Cardiac septum (tissue), 1 donor: ENCODE measurements at regions not wholly inside any gene's neighbourhood (a gene's known extent, or its start where the extent isn't known, plus 50 kb on each side); places are given as distances from the start of the nearest gene placed in this dataset.
"Not testable (repeated sequence)": the region's sequence is repeated elsewhere in the genome, so short reads cannot be mapped to it uniquely, and the experiment has no call there.

Experiments used
- DNase-seq: peaks from one replicate; pipeline ENCODE4 v3.0.0-alpha.2; 2020; ENCODE audit warnings: low spot score
- intact Hi-C: fragments of 100-400 bp; cut with DNase I; formaldehyde crosslinking; loops from one replicate; pipeline ENCODE4 v1.14.0; 2022
- donor health status: DM: no; HTN: no; CAD: no.

DNA sequence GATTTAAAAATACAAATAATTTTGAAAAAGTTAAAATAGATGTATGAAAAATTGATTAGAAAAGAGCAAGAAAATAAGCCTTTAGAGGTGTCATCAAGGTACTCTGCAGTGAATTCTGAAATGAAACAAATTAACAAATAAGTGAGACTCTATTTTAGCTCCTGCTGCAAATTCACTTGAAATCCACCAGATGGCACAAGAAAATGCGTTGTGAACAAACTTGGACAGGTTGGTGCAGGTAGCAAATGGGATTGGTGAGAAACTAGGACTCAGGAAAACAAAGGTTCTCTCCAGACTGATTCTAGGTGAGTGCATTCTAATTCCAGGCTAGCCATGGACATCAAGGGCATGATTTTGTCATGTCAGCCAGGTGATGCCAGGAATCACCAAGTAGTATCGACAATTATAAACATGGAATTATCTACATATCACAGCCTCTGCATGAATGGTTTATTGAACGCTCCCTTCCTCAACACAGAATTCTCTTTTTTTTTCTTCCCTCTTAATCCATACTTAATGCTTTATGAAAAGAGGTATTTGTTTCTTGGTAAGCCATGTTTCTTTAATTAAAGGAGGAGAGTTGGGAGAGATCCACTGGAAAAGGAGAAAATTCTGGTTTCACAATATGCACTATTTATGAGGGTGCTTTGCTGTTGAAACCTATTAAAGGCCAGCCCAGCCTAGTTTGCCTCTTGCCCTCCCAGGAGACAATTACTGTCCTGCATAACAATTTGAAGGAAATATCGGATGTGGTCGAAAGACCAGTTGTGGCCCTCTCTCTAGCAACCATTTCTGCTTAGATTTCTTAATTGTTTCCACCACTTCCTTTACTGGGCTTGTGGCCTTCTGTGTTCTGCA lies 118.1 kb downstream of the ZNF365 start:
- no peak for DNase-seq
- intact Hi-C loops, result no loop called here

DNA sequence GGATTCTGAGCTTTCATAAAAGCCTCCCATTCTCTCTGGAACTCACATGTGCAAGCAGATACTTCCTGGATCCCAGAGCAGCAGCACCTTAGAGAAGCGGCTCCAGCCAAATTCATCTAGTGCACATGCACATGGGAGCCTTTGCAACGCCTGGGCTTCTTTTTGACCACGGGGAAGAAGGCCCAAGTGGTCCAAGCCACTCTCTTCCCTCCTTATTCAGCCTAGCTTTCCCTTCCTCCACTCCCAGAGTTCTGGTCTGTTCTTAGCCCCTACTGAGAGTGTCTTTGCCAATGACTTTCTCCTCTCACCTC lies 118.7 kb downstream of the ZNF365 start:
- DNase-seq, result no peak
- intact Hi-C loops, result no loop called here

DNA sequence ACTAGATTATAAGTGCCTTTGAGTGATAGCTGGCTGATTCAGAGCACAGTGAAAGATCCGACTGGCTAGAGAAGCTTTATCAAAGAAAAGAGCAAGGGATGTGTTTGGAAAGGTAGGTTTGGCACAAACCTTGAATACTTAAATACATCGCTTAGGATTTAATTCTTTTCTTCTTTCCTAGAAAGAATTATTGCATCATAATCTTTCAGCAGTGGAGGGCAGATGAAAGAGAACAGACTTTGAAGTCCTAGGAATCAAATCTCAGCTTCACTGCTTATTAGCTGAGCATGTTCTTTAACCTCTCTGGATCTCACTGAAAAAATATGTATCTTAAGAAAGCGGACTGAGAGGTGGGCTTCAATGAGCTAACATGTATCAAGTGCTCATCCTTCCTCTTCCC lies 122.8 kb downstream of the ZNF365 start:
- intact Hi-C loops, result no loop called here

DNA sequence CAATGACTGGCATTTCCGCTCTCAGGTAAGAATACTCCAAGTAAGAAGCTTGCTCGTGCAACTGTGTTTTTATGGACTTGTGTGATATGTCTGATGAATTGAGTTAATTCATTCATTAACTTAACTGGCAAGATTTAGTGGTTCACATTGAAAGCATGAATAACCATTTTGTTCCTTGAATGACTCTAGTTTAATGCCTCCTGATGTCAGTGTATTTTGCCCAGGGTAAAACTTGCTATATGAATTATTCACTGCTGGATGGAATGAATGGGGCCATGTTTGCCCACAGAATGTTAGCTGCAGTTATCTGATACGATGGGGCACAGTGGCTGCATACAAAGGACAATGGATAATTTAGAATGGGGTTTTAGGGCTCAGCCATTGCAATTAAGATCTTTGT lies 124.1 kb downstream of the ZNF365 start:
- DNase-seq, result no peak
- intact Hi-C loops, result no loop called here

More for the DNA sequence above, 122.8 kb downstream of the ZNF365 start:
- no peak for DNase-seq

DNA sequence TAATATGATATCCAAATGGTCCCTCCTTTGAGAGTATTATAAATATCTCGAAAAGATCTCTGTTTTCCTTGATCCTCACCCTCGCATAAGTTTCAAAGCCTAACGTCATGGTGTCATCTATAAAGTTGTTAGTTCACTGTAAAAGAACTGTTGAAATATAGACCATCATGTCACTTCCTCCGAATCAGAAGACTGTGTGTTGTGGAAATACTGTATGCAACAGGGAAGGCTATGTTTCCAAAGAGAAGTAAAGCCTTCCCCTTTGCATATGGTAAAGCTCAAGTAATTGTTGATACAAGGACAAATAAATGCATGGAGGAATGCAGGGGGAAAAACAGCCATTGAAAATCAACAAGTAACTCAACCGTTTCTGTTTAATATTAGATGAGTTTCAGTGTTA lies 125.9 kb downstream of the ZNF365 start:
- intact Hi-C loops, result not testable (repeated sequence)

DNA sequence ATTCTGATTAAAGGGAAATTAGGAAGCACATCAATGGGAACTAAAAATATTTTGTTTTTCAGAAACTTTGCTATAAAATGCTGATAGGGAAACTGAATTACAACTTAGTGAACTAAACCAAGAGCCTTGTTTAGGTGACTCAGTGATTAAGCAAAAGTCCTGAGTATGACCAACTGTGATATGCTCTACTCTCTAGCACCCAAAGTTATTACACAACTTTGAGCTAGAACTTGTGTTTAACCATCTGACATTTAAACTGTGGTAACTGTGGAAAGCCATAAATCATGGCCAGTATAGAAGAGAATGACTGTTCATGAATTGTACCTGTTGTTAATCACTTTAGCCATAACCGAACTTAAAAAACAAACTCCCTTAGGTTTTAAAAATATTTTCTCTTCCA lies 127.4 kb downstream of the ZNF365 start:
- no peak for DNase-seq
- intact Hi-C loops, result no loop called here

More for the DNA sequence above, 125.9 kb downstream of the ZNF365 start:
- not testable (repeated sequence) for DNase-seq

DNA sequence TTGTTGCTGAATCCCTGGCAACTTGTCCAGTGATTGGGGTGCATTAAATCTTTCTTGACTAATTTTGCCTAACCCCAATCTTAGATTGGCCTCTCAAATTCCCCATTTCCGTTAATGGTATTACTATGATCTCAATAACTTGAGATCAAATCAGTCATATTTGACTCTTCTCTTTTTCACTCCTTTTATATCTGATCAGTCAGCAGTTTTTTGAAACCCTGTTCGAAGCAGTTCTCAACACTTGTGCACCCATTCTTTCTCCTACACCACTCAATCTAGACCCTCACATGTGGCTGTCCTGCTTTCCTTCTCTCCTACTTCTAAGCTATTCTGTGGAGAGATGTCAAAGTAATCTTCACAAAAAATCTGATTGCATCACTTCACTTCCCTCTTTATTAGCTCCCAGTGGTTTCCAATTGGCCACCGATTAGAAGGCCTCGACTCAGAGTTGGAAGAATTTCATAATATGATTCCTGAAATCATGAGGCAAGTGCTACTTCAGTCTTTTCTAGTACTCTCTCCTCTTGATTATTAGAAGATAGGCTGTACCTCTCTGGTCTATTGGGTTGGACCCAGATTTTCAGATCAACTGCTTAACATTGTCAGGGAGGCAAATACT lies 128.9 kb downstream of the ZNF365 start:
- intact Hi-C loops, result no loop called here
- DNase-seq, result no peak

DNA sequence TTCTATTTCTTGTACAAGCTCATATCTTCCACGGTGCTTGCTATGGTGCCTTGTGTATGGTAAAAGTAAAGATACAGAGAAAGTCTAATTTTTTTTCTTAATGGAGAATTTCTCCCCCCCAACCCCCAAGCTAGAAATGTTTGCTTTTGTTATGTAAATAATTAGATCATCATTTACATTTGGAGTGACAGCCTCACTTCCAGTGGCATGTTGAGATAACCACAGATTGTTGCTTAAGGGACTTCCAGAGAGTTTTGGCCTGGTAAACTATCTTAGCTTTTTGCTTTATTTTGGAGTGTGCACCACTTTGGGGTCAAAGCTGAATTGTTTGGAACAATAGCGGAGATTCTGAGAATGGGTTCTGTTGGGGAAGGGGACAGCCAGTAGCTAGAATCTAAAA lies 129.7 kb downstream of the ZNF365 start:
- intact Hi-C loops, result no loop called here
- DNase-seq, result no peak

DNA sequence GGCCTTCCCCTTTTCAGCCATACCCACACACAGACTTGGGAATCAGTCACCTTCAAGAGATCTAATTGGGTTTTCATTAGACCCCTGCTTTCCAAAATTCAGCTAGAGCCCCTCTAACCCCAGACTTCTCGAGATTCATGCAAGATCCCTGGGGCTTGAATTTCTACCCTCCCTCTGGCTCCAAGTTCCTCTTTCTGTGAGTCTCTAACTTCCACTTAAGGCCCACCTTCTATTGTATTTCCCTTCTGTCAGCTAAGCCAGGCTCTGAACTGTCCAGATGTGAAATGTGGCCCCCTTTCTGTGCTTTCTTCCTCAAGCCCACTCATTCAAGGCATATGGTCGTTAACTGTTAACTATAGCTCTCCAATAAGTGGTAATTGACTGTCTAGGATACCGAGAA lies 132.2 kb downstream of the ZNF365 start:
- DNase-seq, result no peak
- intact Hi-C loops, result no loop called here

DNA sequence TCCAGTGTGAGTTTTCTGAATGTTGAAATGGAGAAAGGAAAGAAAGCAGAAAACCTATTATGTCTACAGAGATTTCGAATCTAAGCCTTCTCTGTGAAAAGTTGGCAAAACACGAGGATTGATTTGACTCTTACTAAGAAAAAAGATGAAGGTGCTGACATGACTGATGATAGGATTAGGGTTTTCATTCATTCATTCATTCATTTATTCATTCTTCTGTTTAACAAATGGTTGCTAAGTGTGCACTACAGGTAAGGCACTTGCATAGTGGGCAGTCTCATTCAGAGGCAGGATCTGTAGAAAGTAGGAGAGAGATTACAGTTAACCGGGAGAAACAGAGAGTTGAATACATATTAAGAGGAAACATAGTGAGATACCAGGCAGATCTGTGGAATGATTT lies 137.1 kb downstream of the ZNF365 start:
- intact Hi-C loops, result no loop called here

DNA sequence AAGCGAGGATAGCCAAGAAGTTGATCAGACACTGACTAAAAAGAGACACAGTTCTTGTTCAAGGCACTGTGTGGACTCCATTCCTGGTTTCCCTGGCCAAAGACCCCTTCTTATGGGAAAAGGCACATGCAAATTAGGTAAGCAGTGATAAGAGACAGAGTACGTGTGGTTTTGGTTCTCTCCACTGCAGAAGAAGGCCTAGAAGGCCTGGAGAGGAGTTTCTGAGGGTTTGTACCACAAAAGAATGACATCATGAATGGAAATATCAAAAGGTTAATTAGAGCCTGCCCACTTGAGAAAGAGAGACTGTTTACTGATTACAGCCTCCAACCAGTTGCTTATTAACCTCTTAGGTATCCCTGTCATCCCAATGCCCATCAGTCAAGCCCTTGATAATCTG lies 137.5 kb downstream of the ZNF365 start:
- intact Hi-C loops, result no loop called here
- DNase-seq, result no peak

More for the DNA sequence above, 137.1 kb downstream of the ZNF365 start:
- DNase-seq, result no peak

DNA sequence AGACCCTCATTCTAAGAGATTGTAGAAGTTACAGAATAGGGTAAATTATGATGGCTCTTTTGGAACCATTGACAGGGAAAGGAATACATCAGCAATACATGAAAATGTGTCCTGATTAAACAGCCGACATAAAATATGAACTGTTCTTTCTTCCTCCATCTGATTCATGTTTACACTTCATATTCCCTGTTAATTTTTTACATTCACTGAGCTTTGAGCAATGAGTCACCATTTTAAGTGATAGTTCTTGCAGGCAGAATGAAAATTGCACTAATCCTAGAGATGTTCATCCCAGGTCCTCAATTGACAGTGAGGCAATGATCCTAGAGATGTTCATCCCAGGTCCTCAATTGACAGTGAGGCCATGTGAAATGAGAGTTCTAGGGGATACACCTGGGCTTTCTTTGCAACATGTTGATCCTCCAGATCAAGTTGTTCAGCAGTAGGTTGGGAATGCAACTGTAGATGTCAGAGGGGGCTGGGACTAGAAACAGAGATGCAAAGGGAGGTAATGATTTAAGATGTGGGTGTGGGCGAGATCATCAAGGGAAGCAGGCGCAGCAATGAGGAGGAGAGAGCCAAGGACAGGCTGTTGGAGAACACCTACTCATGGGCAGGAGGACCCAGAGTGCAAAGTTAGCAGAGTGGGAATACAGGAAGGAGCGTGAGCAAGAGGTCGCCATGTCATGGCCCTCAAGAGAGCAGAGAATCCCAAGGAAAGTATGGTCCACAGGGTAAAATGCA lies 138.7 kb downstream of the ZNF365 start:
- no peak for DNase-seq
- intact Hi-C loops, result no loop called here

DNA sequence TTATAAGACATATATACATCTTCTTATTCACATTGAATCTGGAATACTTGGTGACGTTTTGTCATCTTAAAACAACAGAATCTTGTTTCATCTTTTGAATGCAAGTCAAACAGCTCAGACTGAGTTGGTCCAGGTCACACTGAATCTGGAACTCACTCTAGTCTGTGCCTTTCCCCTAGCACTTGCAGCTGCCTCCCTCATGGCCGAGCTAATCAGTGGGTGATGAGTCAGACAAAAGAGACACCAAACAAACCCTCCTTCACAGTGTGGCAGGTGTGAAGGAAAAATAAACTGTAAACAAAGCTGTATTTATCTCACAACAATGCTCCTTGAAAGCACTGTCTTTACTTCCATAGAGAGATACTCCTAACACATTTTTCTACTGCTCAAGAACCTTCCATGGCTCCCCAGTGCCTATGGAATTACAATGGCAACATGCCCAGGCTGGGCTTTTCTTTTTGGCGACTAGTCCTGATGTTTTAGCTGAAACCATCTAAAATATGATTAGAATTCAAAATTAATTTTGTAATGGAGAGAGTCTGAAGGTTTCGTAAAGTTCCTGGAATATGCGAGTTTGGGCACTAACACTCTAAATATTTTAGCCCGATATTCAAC lies 140.0 kb downstream of the ZNF365 start:
- DNase-seq, result no peak
- intact Hi-C loops, result no loop called here

DNA sequence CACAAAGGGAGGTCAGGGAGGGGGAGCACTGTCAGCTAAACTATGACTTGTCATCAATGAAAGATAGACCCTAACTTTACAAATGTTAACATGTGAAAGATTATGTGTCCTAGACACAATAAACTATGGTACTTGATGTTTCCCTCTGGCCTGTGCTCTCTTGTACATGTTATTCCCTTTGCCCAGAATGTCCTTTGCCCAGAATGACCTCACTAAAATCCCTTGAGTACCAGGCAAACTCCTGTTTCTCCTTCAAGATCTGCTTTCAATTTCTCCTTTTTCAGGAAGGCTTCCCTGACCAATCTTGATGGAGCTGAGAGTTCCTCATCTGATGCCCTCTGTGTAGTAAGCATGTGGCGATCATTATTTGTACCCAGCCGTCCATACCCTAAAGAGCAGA lies 143.1 kb downstream of the ZNF365 start:
- intact Hi-C loops, result no loop called here
- no peak for DNase-seq

DNA sequence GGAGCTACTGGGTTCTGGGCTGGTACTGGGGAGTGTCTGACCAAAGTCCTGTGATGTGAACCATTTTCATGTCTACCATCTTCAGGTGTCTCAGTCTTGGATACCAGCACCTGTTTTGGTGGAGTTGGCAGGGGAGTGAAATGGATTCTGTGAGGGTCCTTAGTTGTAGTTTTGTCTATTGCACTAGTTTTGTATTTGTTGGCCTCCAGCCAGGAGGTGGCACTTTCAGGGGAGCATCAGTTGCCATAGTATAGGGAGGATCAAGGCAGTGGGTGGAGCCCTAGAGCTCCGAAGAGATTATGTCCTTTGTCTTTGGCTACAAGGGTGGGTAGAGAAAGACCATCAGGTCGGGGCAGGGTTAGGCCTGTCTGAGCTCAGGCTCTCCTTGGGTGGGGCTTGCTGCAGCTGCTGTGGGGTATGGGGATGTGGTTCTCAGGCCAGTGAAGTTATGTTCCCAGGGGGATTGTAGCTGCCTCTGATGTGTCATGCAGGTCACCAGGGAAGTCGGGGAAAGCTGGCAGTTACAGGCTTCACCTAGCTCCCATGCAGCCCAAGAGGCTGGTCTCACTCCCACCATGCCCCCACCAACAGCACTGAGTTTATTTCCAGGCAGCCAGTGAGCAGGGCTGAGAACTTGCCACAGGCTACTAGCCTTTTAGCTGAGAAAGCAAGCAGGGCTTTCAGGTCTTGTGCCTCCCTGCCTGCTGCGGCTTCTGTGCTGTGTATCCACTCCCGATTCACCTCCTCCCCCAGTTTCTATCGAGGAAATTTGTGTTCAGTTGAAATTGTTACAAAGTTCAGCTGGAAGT lies 153.1 kb downstream of the ZNF365 start:
- DNase-seq, result no peak
- intact Hi-C loops, result no loop called here

DNA sequence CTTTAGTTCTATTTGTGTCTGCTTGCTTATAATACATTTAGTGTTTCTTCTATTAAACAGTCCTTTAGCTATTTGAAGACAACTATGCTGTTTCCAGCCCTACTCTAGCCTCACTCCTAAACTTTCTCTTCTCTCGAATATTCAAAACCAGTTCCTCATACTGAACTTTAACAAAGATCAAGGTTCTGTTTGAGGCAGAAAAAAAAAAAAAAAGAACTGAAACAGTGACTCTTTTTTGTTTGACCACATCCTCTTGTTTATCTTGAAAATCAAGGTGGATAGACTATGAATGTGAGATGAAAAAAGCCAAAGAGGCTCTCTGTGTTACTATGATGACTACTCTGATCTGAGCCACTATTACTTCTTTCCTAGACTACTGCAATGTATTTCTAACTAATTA lies 154.3 kb downstream of the ZNF365 start:
- intact Hi-C loops, result no loop called here
- DNase-seq, result no peak

DNA sequence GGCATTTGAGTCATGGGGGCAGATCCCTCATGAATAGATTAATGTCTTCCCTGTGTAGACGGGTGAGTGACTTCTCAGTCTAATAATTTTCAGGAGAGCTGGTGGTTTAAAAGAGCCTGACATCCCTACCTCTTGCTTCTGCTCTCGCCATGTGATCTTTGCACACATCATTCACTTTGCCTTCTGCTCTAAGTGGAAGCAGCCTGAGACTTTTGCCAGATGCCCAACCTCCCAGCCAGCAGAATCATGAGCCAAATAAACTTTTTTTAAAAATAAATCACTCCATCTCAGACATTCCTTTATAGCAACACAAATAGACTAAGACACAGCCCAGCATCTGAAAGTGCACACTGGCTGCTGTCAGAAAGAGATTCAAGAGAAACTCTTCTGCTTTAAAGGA lies 155.2 kb downstream of the ZNF365 start:
- no peak for DNase-seq
- intact Hi-C loops, result no loop called here

DNA sequence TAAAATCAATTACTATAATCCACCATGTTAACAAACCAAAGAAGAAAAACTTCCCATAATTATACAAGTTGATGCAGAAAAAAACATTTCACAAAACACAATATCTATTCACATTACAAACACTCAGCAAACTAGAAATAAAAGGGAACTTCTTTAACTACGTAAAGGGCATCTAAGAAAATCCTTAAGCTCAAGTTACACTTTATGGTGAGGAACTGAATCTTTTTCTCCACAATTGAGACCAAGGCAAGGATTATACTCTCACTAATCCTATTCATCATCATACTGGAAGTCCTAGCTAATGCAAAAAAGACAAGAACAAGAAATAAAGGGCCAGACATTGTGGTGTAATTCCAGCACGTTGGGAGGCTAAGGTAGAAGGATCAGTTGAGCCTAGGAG lies 159.9 kb downstream of the ZNF365 start:
- no peak for DNase-seq
- intact Hi-C loops, result no loop called here

DNA sequence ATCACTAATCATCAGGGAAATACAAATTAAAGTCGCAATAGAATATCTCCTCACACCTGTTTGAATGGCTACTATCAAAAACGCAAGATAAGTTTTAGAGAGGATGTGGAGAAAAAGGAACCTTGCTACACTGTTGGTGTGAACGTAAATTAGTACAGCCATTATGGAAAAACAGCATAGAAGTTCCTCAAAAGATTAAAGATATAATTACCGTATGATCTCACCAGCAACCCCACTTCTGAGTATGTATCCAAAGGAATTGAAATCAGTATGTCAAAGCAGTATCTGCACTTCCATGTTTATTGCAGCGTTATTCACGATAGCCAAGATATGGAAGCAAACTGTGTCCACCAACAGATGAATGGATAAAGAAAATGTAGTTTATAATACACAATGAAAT lies 164.4 kb downstream of the ZNF365 start:
- intact Hi-C loops, result no loop called here
- DNase-seq, result no peak

DNA sequence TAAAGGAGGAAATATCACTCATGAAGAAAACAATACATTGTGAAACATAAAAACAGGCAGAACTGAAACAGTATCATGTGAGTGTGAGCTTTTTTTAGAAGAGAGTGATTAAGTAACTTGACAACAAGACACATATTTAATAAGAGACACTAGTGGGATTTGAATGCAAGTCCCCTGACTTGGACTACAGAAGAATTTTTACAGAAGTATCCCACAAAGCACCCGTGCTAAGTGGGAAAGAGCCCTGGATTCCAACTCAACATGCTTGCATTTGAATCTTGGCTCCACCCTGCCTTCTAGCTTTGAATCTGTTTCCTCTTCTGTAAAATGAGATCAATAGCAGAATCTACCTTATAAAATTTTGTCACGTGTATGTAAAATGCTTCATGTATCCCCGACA lies 166.2 kb downstream of the ZNF365 start:
- intact Hi-C loops, result loop anchor here (10.0 kb wide), 1 partner anchor 76 kb away; no protein-coding TSS in a partner anchor
- no peak for DNase-seq
